Activated CD8-positive, alpha-beta T cell treated with anti-CD3 and anti-CD28 coated beads, Interleukin-2, amount 10 ng/mL, durations not matched to agents 7 days and 5 days (primary cell): ENCODE measurements at regions not wholly inside any gene's neighbourhood (a gene's known extent, or its start where the extent isn't known, plus 50 kb on each side); places are given as distances from the start of the nearest gene placed in this dataset.
"Not testable (repeated sequence)": the region's sequence is repeated elsewhere in the genome, so short reads cannot be mapped to it uniquely, and the experiment has no call there.

Experiments
- ATAC-seq: fragments of 150-1000 bp; cut with Tn5 transposase; one replicate; pipeline ENCODE4 v1.10.0; 2021; ENCODE audit warnings: moderate library complexity
- CTCF ChIA-PET: fragments of 350-600 bp; sonication (Branson Sonifier 250); formaldehyde crosslinking; loops from one replicate; lab custom pipeline; 2021; ENCODE audit warnings: antibody characterized with exemption; lab: Charles Lee
- POLR2A ChIA-PET: fragments of 350-600 bp; sonication (Branson Sonifier 250); formaldehyde crosslinking; loops from one replicate; lab custom pipeline; 2021; ENCODE audit warnings: antibody characterized with exemption; lab: Charles Lee
- DNase-seq: peaks from one replicate; pipeline ENCODE4 v3.0.0-alpha.2; 2020
- H3K27ac Mint-ChIP-seq: one replicate; pipeline ENCODE4 v1.8.0; 2021; ENCODE audit warnings: mild to moderate bottlenecking, mixed read lengths
- H3K27me3 Mint-ChIP-seq: one replicate; pipeline ENCODE4 v1.8.0; 2021; ENCODE audit warnings: low read depth, mixed read lengths
- H3K36me3 Mint-ChIP-seq: one replicate; pipeline ENCODE4 v1.8.0; 2021; ENCODE audit warnings: low read depth, mixed read lengths
- H3K4me1 Mint-ChIP-seq: one replicate; pipeline ENCODE4 v1.8.0; 2021; ENCODE audit warnings: low read depth, mixed read lengths
- H3K4me3 Mint-ChIP-seq: one replicate; pipeline ENCODE4 v1.8.0; 2021; ENCODE audit warnings: mild to moderate bottlenecking, mixed read lengths
- H3K9me3 Mint-ChIP-seq: one replicate; pipeline ENCODE4 v1.8.0; 2022; ENCODE audit warnings: mixed read lengths; ENCODE audit not compliant: insufficient read depth

GRCh38 chr9:63821293-63821692 is 1463.7 kb downstream of the FOXD4L5 start:
- H3K27ac Mint-ChIP-seq, ATAC-seq, CTCF ChIA-PET, H3K4me3 Mint-ChIP-seq, H3K27me3 Mint-ChIP-seq, POLR2A ChIA-PET, DNase-seq: not testable (repeated sequence)
- H3K36me3 Mint-ChIP-seq: peaks cover 13% of the 10 kb centered on the region
- H3K9me3 Mint-ChIP-seq: peaks cover 18% of the 10 kb centered on the region
- H3K4me1 Mint-ChIP-seq: peaks cover 17% of the 10 kb centered on the region

- peaks cover 15% of the 10 kb centered on the region for H3K36me3 Mint-ChIP-seq
- ATAC-seq, DNase-seq, CTCF ChIA-PET, H3K27me3 Mint-ChIP-seq, H3K27ac Mint-ChIP-seq, H3K4me3 Mint-ChIP-seq, POLR2A ChIA-PET: not testable (repeated sequence)
- peaks cover 18% of the 10 kb centered on the region for H3K9me3 Mint-ChIP-seq
- H3K4me1 Mint-ChIP-seq: peaks cover 17% of the 10 kb centered on the region
Observed at GRCh38 chr9:63820882-63821281, 1464.1 kb downstream of the FOXD4L5 start.

GRCh38 chr9:63820383-63820782 is 1464.6 kb downstream of the FOXD4L5 start:
- peaks cover 17% of the 10 kb centered on the region for H3K36me3 Mint-ChIP-seq

GRCh38 chr9:63817622-63818518 is 1467.1 kb downstream of the FOXD4L5 start:
- ChIA-PET CTCF (interaction anchor here (0.9 to 1.6 kb wide), 3 partner anchors 947 to 1017 kb away, joined by 3 to 10 read pairs (median 4); no protein-coding TSS in a partner anchor), POLR2A (interaction anchor here (2.7 kb wide), 1 partner anchor 1018 kb away, joined by 19 read pairs; no protein-coding TSS in a partner anchor)
- Mint-ChIP-seq H3K9me3 (peaks cover 9% of the 10 kb centered on the region), H3K27ac (peak overlapping the region; percentile 74), H3K4me1 (peaks cover 17% of the 10 kb centered on the region), H3K4me3 (peak overlapping the region; percentile 74), H3K36me3 (peaks cover 17% of the 10 kb centered on the region), H3K27me3 (peaks cover 5% of the 10 kb centered on the region)
- DNase-seq: peak; percentile 84
- ATAC-seq: peak; percentile 74

More at GRCh38 chr9:63820383-63820782, 1464.6 kb downstream of the FOXD4L5 start:
- DNase-seq, ATAC-seq, POLR2A ChIA-PET, H3K4me3 Mint-ChIP-seq, H3K27me3 Mint-ChIP-seq, CTCF ChIA-PET, H3K27ac Mint-ChIP-seq: not testable (repeated sequence)
- Mint-ChIP-seq H3K9me3 (peaks cover 18% of the 10 kb centered on the region), H3K4me1 (peaks cover 17% of the 10 kb centered on the region)

GRCh38 chr9:63816751-63817621 is 1468.0 kb downstream of the FOXD4L5 start:
- Mint-ChIP-seq H3K4me3 (peak overlapping the region; percentile 74), H3K9me3 (peaks cover 10% of the 10 kb centered on the region), H3K36me3 (peaks cover 17% of the 10 kb centered on the region), H3K27me3 (peaks cover 5% of the 10 kb centered on the region), H3K27ac (peak overlapping the region; percentile 64), H3K4me1 (peaks cover 17% of the 10 kb centered on the region)
- CTCF ChIA-PET: interaction anchor here (0.9 to 1.6 kb wide), 3 partner anchors 946 to 1016 kb away, joined by 3 to 10 read pairs (median 4); no protein-coding TSS in a partner anchor
- ATAC-seq: peak; percentile 74
- POLR2A ChIA-PET: interaction anchor here (2.7 kb wide), 1 partner anchor 1017 kb away, joined by 19 read pairs; no protein-coding TSS in a partner anchor
- peak; percentile 84 for DNase-seq

- ATAC-seq, DNase-seq, CTCF ChIA-PET: not testable (repeated sequence)
Observed at GRCh38 chr9:63814970-63815669, 1469.9 kb downstream of the FOXD4L5 start.

GRCh38 chr9:63813391-63814021 is 1471.5 kb downstream of the FOXD4L5 start:
- H3K4me3 Mint-ChIP-seq, H3K27ac Mint-ChIP-seq, H3K27me3 Mint-ChIP-seq, ATAC-seq, DNase-seq, POLR2A ChIA-PET, CTCF ChIA-PET: not testable (repeated sequence)
- Mint-ChIP-seq H3K36me3 (peaks cover 17% of the 10 kb centered on the region), H3K9me3 (peaks cover 15% of the 10 kb centered on the region), H3K4me1 (peaks cover 17% of the 10 kb centered on the region)

More at GRCh38 chr9:63814970-63815669, 1469.9 kb downstream of the FOXD4L5 start:
- H3K27ac Mint-ChIP-seq, H3K4me3 Mint-ChIP-seq, H3K27me3 Mint-ChIP-seq, POLR2A ChIA-PET: not testable (repeated sequence)
- H3K4me1 Mint-ChIP-seq: peaks cover 17% of the 10 kb centered on the region
- H3K9me3 Mint-ChIP-seq: peaks cover 11% of the 10 kb centered on the region
- peaks cover 17% of the 10 kb centered on the region for H3K36me3 Mint-ChIP-seq

- H3K9me3 Mint-ChIP-seq: peaks cover 11% of the 10 kb centered on the region
- CTCF ChIA-PET, DNase-seq, H3K4me3 Mint-ChIP-seq, H3K27me3 Mint-ChIP-seq, H3K27ac Mint-ChIP-seq, POLR2A ChIA-PET: not testable (repeated sequence)
- peaks cover 12% of the 10 kb centered on the region for H3K4me1 Mint-ChIP-seq
- H3K36me3 Mint-ChIP-seq: peaks cover 15% of the 10 kb centered on the region
- peak; percentile 80 for ATAC-seq
Observed at GRCh38 chr9:63812822-63813221, 1472.2 kb downstream of the FOXD4L5 start.

- ATAC-seq, POLR2A ChIA-PET, DNase-seq, H3K4me1 Mint-ChIP-seq, H3K27ac Mint-ChIP-seq, H3K36me3 Mint-ChIP-seq, H3K27me3 Mint-ChIP-seq, H3K4me3 Mint-ChIP-seq, CTCF ChIA-PET: not testable (repeated sequence)
- H3K9me3 Mint-ChIP-seq: peaks cover 16% of the 10 kb centered on the region
Observed at GRCh38 chr9:63804205-63804604, 1480.8 kb downstream of the FOXD4L5 start.

GRCh38 chr9:63794081-63794685 is 1490.8 kb downstream of the FOXD4L5 start:
- H3K4me1 Mint-ChIP-seq, H3K36me3 Mint-ChIP-seq, CTCF ChIA-PET, DNase-seq, H3K27ac Mint-ChIP-seq, H3K4me3 Mint-ChIP-seq, ATAC-seq, POLR2A ChIA-PET, H3K27me3 Mint-ChIP-seq: not testable (repeated sequence)
- H3K9me3 Mint-ChIP-seq: peaks cover 35% of the 10 kb centered on the region
